ENCODE measurements at regions not wholly inside any gene's neighbourhood (a gene's known extent, or its start where the extent isn't known, plus 50 kb on each side); places are given as distances from the start of the nearest gene placed in this dataset.
"Not testable (repeated sequence)": the region's sequence is repeated elsewhere in the genome, so short reads cannot be mapped to it uniquely, and the experiment has no call there.

- H3K27ac ChIP-seq, result no peak overlapping the region
- H3K4me3 ChIP-seq, result no peak overlapping the region
These were observed 158.8 kb upstream of the MME start for GRCh38 chr3:154921351-154921750.

- H3K27ac ChIP-seq, result no peak overlapping the region
These were observed 160.9 kb upstream of the MME start for GRCh38 chr3:154919226-154919625.

GRCh38 chr3:154904328-154904727 lies 175.8 kb upstream of the MME start:
- no peak overlapping the region for H3K4me3 ChIP-seq
- no peak overlapping the region for H3K27ac ChIP-seq

More at GRCh38 chr3:154919226-154919625, 160.9 kb upstream of the MME start:
- H3K4me3 ChIP-seq, result no peak overlapping the region

- not testable (repeated sequence) for H3K27ac ChIP-seq, H3K4me3 ChIP-seq
These were observed 177.6 kb upstream of the MME start for GRCh38 chr3:154902495-154902894.

- no peak overlapping the region for H3K4me3 ChIP-seq
- no peak overlapping the region for H3K27ac ChIP-seq
These were observed 178.8 kb upstream of the MME start for GRCh38 chr3:154901278-154901677.

GRCh38 chr3:154900816-154901215 lies 179.3 kb upstream of the MME start:
- H3K27ac ChIP-seq, result no peak overlapping the region
- no peak overlapping the region for H3K4me3 ChIP-seq

- peak overlapping the region in 1 of 21 experiments; percentile 17 for H3K27ac ChIP-seq
- no peak overlapping the region for H3K4me3 ChIP-seq
These were observed 181.2 kb upstream of the MME start for GRCh38 chr3:154898916-154899315.

- no peak overlapping the region for H3K27ac ChIP-seq
These were observed 181.7 kb upstream of the MME start for GRCh38 chr3:154898443-154898842.

GRCh38 chr3:154893813-154894212 lies 186.3 kb upstream of the MME start:
- H3K4me3 ChIP-seq, result no peak overlapping the region

More at GRCh38 chr3:154898443-154898842, 181.7 kb upstream of the MME start:
- H3K4me3 ChIP-seq, result no peak overlapping the region

GRCh38 chr3:154889227-154889634 lies 190.9 kb upstream of the MME start:
- no peak overlapping the region for H3K4me3 ChIP-seq
- no peak overlapping the region for H3K27ac ChIP-seq

More at GRCh38 chr3:154893813-154894212, 186.3 kb upstream of the MME start:
- no peak overlapping the region for H3K27ac ChIP-seq

GRCh38 chr3:154887869-154888268 lies 192.2 kb upstream of the MME start:
- no peak overlapping the region for H3K4me3 ChIP-seq
- no peak overlapping the region for H3K27ac ChIP-seq

- H3K4me3 ChIP-seq, result no peak overlapping the region
- peak overlapping the region in 1 of 21 experiments; percentile 62 for H3K27ac ChIP-seq
These were observed 193.7 kb upstream of the MME start for GRCh38 chr3:154886437-154886836.

- Histone ChIP-seq H3K27ac (no peak overlapping the region), H3K4me3 (no peak overlapping the region)
These were observed 194.7 kb upstream of the MME start for GRCh38 chr3:154885418-154885817.

- H3K27ac ChIP-seq, result no peak overlapping the region
- no peak overlapping the region for H3K4me3 ChIP-seq
These were observed 195.2 kb upstream of the MME start for GRCh38 chr3:154884952-154885351.

- Histone ChIP-seq H3K27ac (no peak overlapping the region), H3K4me3 (no peak overlapping the region)
These were observed 205.0 kb upstream of the MME start for GRCh38 chr3:154875142-154875541.

- H3K4me3 ChIP-seq, result no peak overlapping the region
- H3K27ac ChIP-seq, result no peak overlapping the region
These were observed 207.4 kb upstream of the MME start for GRCh38 chr3:154872696-154873095.

- Histone ChIP-seq H3K27ac (no peak overlapping the region), H3K4me3 (no peak overlapping the region)
These were observed 208.0 kb upstream of the MME start for GRCh38 chr3:154872074-154872473.

GRCh38 chr3:154864947-154865346 lies 215.2 kb upstream of the MME start:
- no peak overlapping the region for H3K27ac ChIP-seq
- H3K4me3 ChIP-seq, result no peak overlapping the region

GRCh38 chr3:154862265-154862664 lies 217.9 kb upstream of the MME start:
- no peak overlapping the region for H3K27ac ChIP-seq

GRCh38 chr3:154852998-154853397 lies 227.1 kb upstream of the MME start:
- H3K27ac ChIP-seq, H3K4me3 ChIP-seq: not testable (repeated sequence)

More at GRCh38 chr3:154862265-154862664, 217.9 kb upstream of the MME start:
- H3K4me3 ChIP-seq, result no peak overlapping the region

GRCh38 chr3:154852515-154852914 lies 227.6 kb upstream of the MME start:
- Histone ChIP-seq H3K27ac (no peak overlapping the region), H3K4me3 (no peak overlapping the region)

- no peak overlapping the region for H3K4me3 ChIP-seq
- H3K27ac ChIP-seq, result no peak overlapping the region
These were observed 228.5 kb upstream of the MME start for GRCh38 chr3:154851644-154852043.

GRCh38 chr3:154850921-154851320 lies 229.2 kb upstream of the MME start:
- H3K4me3 ChIP-seq, result no peak overlapping the region
- no peak overlapping the region for H3K27ac ChIP-seq
